Tibial nerve (tissue), 4 donors: ENCODE measurements at regions not wholly inside any gene's neighbourhood (a gene's known extent, or its start where the extent isn't known, plus 50 kb on each side); places are given as distances from the start of the nearest gene placed in this dataset.

Source experiments
- CTCF ChIP-seq, 5 experiments: fragments of 200-600 bp in 3 of 5; fragments of 450-650 bp in 2 of 5; sonication (generic) in 3 of 5; IDR thresholded peaks; one replicate each; pipeline ENCODE4 v1.5.1; 2016 to 2019; ENCODE audit warnings: antibody characterized with exemption in 5 of 5, mild to moderate bottlenecking in 3 of 5, moderate library complexity in 2 of 5
- EP300 ChIP-seq, 2 donors: sonication (generic); formaldehyde crosslinking; IDR thresholded peaks; one replicate each; pipeline ENCODE4 v1.6.1; 2017; ENCODE audit warnings: antibody characterized with exemption in 2 of 2, mild to moderate bottlenecking in 1 of 2
- POLR2A ChIP-seq, 2 donors: fragments of 450-650 bp; IDR thresholded peaks; one replicate each; pipeline ENCODE4 v1.6.1; 2017; ENCODE audit warnings: antibody characterized with exemption in 2 of 2, mild to moderate bottlenecking in 2 of 2, moderate library complexity in 2 of 2

DNA sequence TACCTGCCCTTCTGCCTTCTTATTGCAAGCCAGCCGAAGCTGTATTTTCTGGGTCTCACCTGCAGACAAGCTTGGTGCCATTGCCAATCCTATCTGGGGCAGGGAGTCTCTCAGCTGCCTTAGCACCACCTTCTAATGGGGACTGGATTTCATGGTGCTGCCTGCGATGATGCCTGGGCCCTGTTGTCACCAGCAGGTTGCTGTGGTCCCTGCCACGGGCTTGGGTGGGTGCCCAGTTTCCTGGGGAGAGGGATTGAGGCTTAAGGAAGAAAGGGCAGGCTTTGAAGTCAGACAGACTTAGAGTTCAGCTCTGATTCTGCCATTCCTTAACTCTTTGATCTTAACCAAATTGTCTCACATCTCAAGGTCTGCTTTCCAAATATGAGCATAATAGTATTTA lies 87.4 kb upstream of the CD96 start:
- TF ChIP-seq EP300 (IDR thresholded peaks at IDR 0.05) = no peak
- no peak for TF ChIP-seq CTCF (IDR thresholded peaks at IDR 0.05)
- TF ChIP-seq POLR2A (IDR thresholded peaks at IDR 0.05) = no peak
